GM12878 (cell line): ENCODE measurements at regions not wholly inside any gene's neighbourhood (a gene's known extent, or its start where the extent isn't known, plus 50 kb on each side); places are given as distances from the start of the nearest gene placed in this dataset.

Source experiments
- ATAC-seq: fragments of 200-7000 bp; cut with Tn5 transposase; 3 replicates; pipeline ENCODE4 v1.9.1; 2020; ENCODE audit warnings: mild to moderate bottlenecking, moderate library complexity
- BruUV-seq: library from RNA; stranded (reverse); fragments of 400-500 nt; replicated peaks from 2 replicates; lab custom pipeline; 2021; lab: Mats Ljungman, UMichigan
- CTCF ChIA-PET: fragments of 300-600 bp; sonication (Branson Sonifier 250); formaldehyde crosslinking; extraction: SDS; loops from one replicate; lab custom pipeline; 2021; ENCODE audit warnings: inconsistent platforms; lab: Yijun Ruan, JAX
- POLR2A ChIA-PET: fragments of 350-600 bp; formaldehyde crosslinking; extraction: SDS; loops from one replicate; lab custom pipeline; 2021; ENCODE audit warnings: inconsistent platforms; lab: Charles Lee
- RAD21 ChIA-PET: fragments of 300-600 bp; sonication (Branson Sonifier 250); formaldehyde crosslinking; loops from one replicate; lab custom pipeline; 2023; ENCODE audit warnings: antibody characterized with exemption; ENCODE audit not compliant: unreplicated experiment; lab: Charles Lee
- SMC1A ChIA-PET: fragments of 300-600 bp; sonication (Branson Sonifier 250); formaldehyde crosslinking; loops from one replicate; lab custom pipeline; 2023; ENCODE audit not compliant: unreplicated experiment, uncharacterized antibody; lab: Charles Lee
- DNase-seq: peaks from one replicate; pipeline ENCODE4 v3.0.0-alpha.2; 2011; ENCODE audit warnings: low read depth, low spot score
- FAIRE-seq: peaks from 3 replicates; lab custom pipeline; 2011; peaks lifted over from hg19 to GRCh38; lab: Jason Lieb, UNC
- H2AFZ ChIP-seq: 2 replicates; pipeline ENCODE4 v1.6.0; 2011; ENCODE audit warnings: low read depth, low read length, control low read depth; ENCODE audit not compliant: control insufficient read depth
- H3K27ac ChIP-seq: 2 replicates; pipeline ENCODE4 v1.5.1; 2011; ENCODE audit warnings: control low read depth; ENCODE audit not compliant: control insufficient read depth, insufficient read depth
- H3K27me3 ChIP-seq, 2 experiments: replicated peaks in 1 of 2; 2 replicates each; pipeline versions ENCODE4 v1.6.0 to v1.6.1; 2011; ENCODE audit warnings: low read length in 1 of 2; ENCODE audit not compliant: control insufficient read depth in 2 of 2, insufficient read depth in 2 of 2
- H3K36me3 ChIP-seq, 2 experiments: 2 replicates each; pipeline ENCODE4 v1.5.1; 2011; ENCODE audit warnings: low read length in 1 of 2; ENCODE audit not compliant: control insufficient read depth in 2 of 2, insufficient read depth in 2 of 2
- H3K4me1 ChIP-seq: 2 replicates; pipeline ENCODE4 v1.6.1; 2011; ENCODE audit warnings: mild to moderate bottlenecking, low read length, moderate library complexity, mixed read lengths; ENCODE audit not compliant: control insufficient read depth, insufficient read depth
- H3K4me2 ChIP-seq: 2 replicates; pipeline ENCODE4 v1.6.0; 2011; ENCODE audit warnings: control low read depth; ENCODE audit not compliant: control insufficient read depth, insufficient read depth
- H3K4me3 ChIP-seq: fragments of 200-600 bp; sonication (generic); 2 replicates; pipeline ENCODE4 v1.5.1; 2016
- H3K79me2 ChIP-seq: 2 replicates; pipeline ENCODE4 v1.6.0; 2011; ENCODE audit warnings: low read length; ENCODE audit not compliant: control insufficient read depth, insufficient read depth
- H3K9ac ChIP-seq: 2 replicates; pipeline ENCODE4 v1.8.0; 2011; ENCODE audit warnings: low read length, control low read depth, mixed read lengths; ENCODE audit not compliant: control insufficient read depth, insufficient read depth
- H3K9me3 ChIP-seq: replicated peaks from 3 replicates; pipeline ENCODE4 v1.5.1; 2011; ENCODE audit warnings: mild to moderate bottlenecking, low read length; ENCODE audit not compliant: control insufficient read depth, insufficient read depth
- H4K20me1 ChIP-seq: 2 replicates; pipeline ENCODE4 v1.6.0; 2011; ENCODE audit not compliant: control insufficient read depth, insufficient read depth
- BHLHE40 ChIP-seq, 2 experiments: fragments of 450-650 bp in 1 of 2; IDR thresholded peaks; 2 replicates each; pipeline ENCODE4 v1.6.1; 2011 to 2017; ENCODE audit warnings: low read depth in 2 of 2, borderline replicate concordance in 1 of 2, improper control_type of control experiment in 1 of 2, low read length in 1 of 2, mild to moderate bottlenecking in 1 of 2
- CEBPB ChIP-seq, 2 experiments: fragments of 150-350 bp in 1 of 2; IDR thresholded peaks; 2 replicates each; pipeline ENCODE4 v1.6.1; 2012 to 2014; ENCODE audit warnings: low read depth in 2 of 2, low read length in 2 of 2, borderline replicate concordance in 1 of 2, inconsistent platforms in 1 of 2
- CREB1 ChIP-seq: IDR thresholded peaks from 2 replicates; pipeline ENCODE4 v1.6.1; 2012; ENCODE audit warnings: low read depth, mild to moderate bottlenecking, inconsistent platforms
- EP300 ChIP-seq, 2 experiments: fragments of 150-350 bp in 1 of 2; IDR thresholded peaks; 2 replicates each; pipeline ENCODE4 v1.6.1; 2011 to 2012; ENCODE audit warnings: low read depth in 2 of 2, low read length in 2 of 2, borderline replicate concordance in 1 of 2, improper control_type of control experiment in 1 of 2, inconsistent platforms in 1 of 2; ENCODE audit not compliant: control insufficient read depth in 1 of 2
- EZH2 ChIP-seq: IDR thresholded peaks from 2 replicates; pipeline ENCODE4 v1.6.1; 2012; ENCODE audit warnings: low read depth, mild to moderate bottlenecking, control low read depth, inconsistent platforms, low read length, borderline replicate concordance; ENCODE audit not compliant: control insufficient read depth
- FOS ChIP-seq: IDR thresholded peaks from 3 replicates; pipeline ENCODE4 v1.6.1; 2011; ENCODE audit warnings: borderline replicate concordance; ENCODE audit not compliant: insufficient read length; ENCODE audit errors: extremely low read depth
- KLF5 ChIP-seq: fragments of 450-650 bp; IDR thresholded peaks from 2 replicates; pipeline ENCODE4 v1.6.1; 2014; ENCODE audit warnings: mild to moderate bottlenecking; ENCODE audit not compliant: partially characterized antibody
- MEF2B ChIP-seq: fragments of 450-650 bp; IDR thresholded peaks from 2 replicates; pipeline ENCODE4 v1.6.1; 2018; ENCODE audit warnings: mild to moderate bottlenecking, moderate library complexity; ENCODE audit not compliant: partially characterized antibody, poor library complexity, severe bottlenecking
- MYC ChIP-seq: IDR thresholded peaks from 2 replicates; pipeline ENCODE4 v1.6.1; 2011; ENCODE audit warnings: mild to moderate bottlenecking, low read length, moderate library complexity, inconsistent platforms; ENCODE audit not compliant: insufficient read depth, insufficient replicate concordance, insufficient read length, severe bottlenecking
- NBN ChIP-seq: fragments of 450-650 bp; IDR thresholded peaks from 2 replicates; pipeline ENCODE4 v1.6.1; 2016
- NRF1 ChIP-seq: conservative IDR thresholded peaks from 2 replicates; pipeline ENCODE4 v1.6.1; 2011; ENCODE audit warnings: mild to moderate bottlenecking, low read depth, low read length, improper control_type of control experiment
- POU2F2 ChIP-seq: IDR thresholded peaks from 3 replicates; pipeline ENCODE4 v1.6.1; 2011; ENCODE audit warnings: low read depth, mild to moderate bottlenecking, low read length, borderline replicate concordance
- RCOR1 ChIP-seq: conservative IDR thresholded peaks from 2 replicates; pipeline ENCODE4 v1.6.1; 2012; ENCODE audit warnings: low read depth, low read length, improper control_type of control experiment
- REST ChIP-seq: IDR thresholded peaks from 2 replicates; pipeline ENCODE4 v1.6.1; 2012; ENCODE audit warnings: mild to moderate bottlenecking, low read depth, low read length
- SREBF2 ChIP-seq: IDR thresholded peaks from 2 replicates; pipeline ENCODE4 v1.6.1; 2012; ENCODE audit warnings: mild to moderate bottlenecking, low read length
- WRNIP1 ChIP-seq: IDR thresholded peaks from 2 replicates; pipeline ENCODE4 v1.6.1; 2011; ENCODE audit warnings: low read depth, low read length, improper control_type of control experiment, borderline replicate concordance
- ZNF384 ChIP-seq: IDR thresholded peaks from 2 replicates; pipeline ENCODE4 v1.6.1; 2012; ENCODE audit warnings: low read depth, mild to moderate bottlenecking, low read length, improper control_type of control experiment, borderline replicate concordance
- WGBS: methylation state at CpG from one replicate; pipeline ENCODE4 v1.1.6; 2016; ENCODE audit warnings: low lambda C conversion rate; ENCODE audit not compliant: insufficient replicate concordance, insufficient coverage; ENCODE audit errors: missing lambda C conversion rate; 5-methylcytosine and 5-hydroxymethylcytosine counted together
- in situ Hi-C: fragments of 300-500 bp; cut with MboI; formaldehyde crosslinking; loops from 9 replicates; pipeline ENCODE4 v1.14.3; 2018; ENCODE audit warnings: mixed read lengths
- intact Hi-C: fragments of 100-400 bp; cut with micrococcal nuclease; formaldehyde crosslinking; loops from one replicate; pipeline ENCODE4 v1.14.2; 2022; ENCODE audit not compliant: unreplicated experiment
- TF ChIP-seq, protein P1 (sequence below): fragments of 450-650 bp; IDR thresholded peaks from 2 replicates; pipeline ENCODE4 v1.6.1; 2016; ENCODE audit warnings: mild to moderate bottlenecking

DNA sequence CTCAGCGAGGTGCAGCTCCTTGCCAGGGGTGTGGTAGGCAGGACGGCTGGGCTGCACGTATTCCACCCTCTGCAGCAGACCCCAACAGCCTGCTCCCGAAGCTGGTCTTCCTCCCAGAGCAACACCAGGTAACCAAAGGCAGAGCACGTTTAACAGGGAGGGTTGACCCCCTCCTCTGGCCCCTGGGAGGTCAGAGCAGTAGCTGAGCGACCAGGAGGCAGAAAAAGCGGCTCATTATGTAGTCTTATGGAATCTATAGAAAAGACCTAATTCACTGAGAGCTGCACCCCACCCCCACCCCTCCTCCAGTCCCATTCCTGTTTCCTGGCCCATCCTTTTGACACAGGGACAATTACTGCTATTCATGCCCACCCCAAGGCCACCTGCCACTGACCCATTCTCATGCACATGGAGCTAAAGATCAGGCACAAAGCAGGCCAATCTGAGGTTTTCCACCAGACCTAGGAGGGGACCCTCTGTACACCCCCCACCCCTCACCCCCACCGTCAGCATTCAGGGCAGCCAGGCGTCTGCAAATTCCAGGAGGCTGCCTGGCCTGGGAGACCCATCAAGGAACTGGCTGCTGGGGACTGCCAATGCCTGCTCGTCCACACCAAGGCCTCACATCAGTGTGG, 60.9 kb upstream of the FZD7 start:
- Histone ChIP-seq H3K4me2 (no peak overlapping the region), H3K4me3 (no peak overlapping the region)
- TF ChIP-seq ZNF384: no peak
- TF ChIP-seq EP300 (IDR thresholded peaks at IDR 0.05; ENCODE audit: borderline replicate concordance in 1 of 2, control insufficient read depth in 1 of 2, low read depth in 2 of 2, low read length in 2 of 2): no peak
- TF ChIP-seq REST: no peak
- TF ChIP-seq KLF5: no peak
- TF ChIP-seq, protein P1, sequence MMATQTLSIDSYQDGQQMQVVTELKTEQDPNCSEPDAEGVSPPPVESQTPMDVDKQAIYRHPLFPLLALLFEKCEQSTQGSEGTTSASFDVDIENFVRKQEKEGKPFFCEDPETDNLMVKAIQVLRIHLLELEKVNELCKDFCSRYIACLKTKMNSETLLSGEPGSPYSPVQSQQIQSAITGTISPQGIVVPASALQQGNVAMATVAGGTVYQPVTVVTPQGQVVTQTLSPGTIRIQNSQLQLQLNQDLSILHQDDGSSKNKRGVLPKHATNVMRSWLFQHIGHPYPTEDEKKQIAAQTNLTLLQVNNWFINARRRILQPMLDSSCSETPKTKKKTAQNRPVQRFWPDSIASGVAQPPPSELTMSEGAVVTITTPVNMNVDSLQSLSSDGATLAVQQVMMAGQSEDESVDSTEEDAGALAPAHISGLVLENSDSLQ: no peak
- TF ChIP-seq CEBPB (IDR thresholded peaks at IDR 0.05; ENCODE audit: borderline replicate concordance in 1 of 2, low read depth in 2 of 2, low read length in 2 of 2): no peak
- no peak for TF ChIP-seq FOS
- no peak for TF ChIP-seq POU2F2
- no peak for TF ChIP-seq CREB1
- TF ChIP-seq RCOR1: no peak
- no peak for TF ChIP-seq BHLHE40 (IDR thresholded peaks at IDR 0.05; ENCODE audit: borderline replicate concordance in 1 of 2, low read depth in 2 of 2, low read length in 1 of 2)
- no peak for TF ChIP-seq MYC
- no peak for TF ChIP-seq NRF1
- TF ChIP-seq SREBF2: no peak
- no peak for TF ChIP-seq MEF2B
- no peak for TF ChIP-seq WRNIP1
- TF ChIP-seq EZH2: no peak
- TF ChIP-seq NBN: no peak

More for the DNA sequence above, 60.9 kb upstream of the FZD7 start:
- WGBS: 19% methylated on average over 10 of the region's 10 CpGs
- in situ Hi-C loops (no loop called here), intact Hi-C loops (no loop called here)
- Histone ChIP-seq H3K36me3 (no peaks in the 10 kb centered on the region), H3K9me3 (no peaks in the 10 kb centered on the region), H2AFZ (no peak overlapping the region), H3K9ac (no peak overlapping the region), H3K79me2 (no peaks in the 10 kb centered on the region), H4K20me1 (no peaks in the 10 kb centered on the region), H3K27ac (no peak overlapping the region), H3K4me1 (no peaks in the 10 kb centered on the region), H3K27me3 (no peaks in the 10 kb centered on the region)
- ChIA-PET RAD21 (interaction anchor here (1.0 kb wide), 1 partner anchor 91 kb away, joined by 3 read pairs; no protein-coding TSS in a partner anchor), SMC1A (interaction anchor here (0.7 to 3.7 kb wide), 2 partner anchors 19 to 32 kb away, joined by 3 to 11 read pairs; no protein-coding TSS in a partner anchor), CTCF (interaction anchor here (1.3 to 3.1 kb wide), 2 partner anchors 33 to 113 kb away, joined by 3 to 11 read pairs; no protein-coding TSS in a partner anchor), POLR2A (no interaction called here)
- FAIRE-seq (no peak), DNase-seq (no peak), ATAC-seq (no peak)
- BruUV-seq: no TSS peak
